ENCODE measurements at regions not wholly inside any gene's neighbourhood (a gene's known extent, or its start where the extent isn't known, plus 50 kb on each side); places are given as distances from the start of the nearest gene placed in this dataset.

- Histone ChIP-seq H3K4me3 (no peak overlapping the region), H3K27ac (ENCODE audit: low read depth) (no peak overlapping the region), H4K20me1 (replicated peaks; ENCODE audit: insufficient read depth) (no peaks in the 10 kb centered on the region), H3K4me2 (no peak overlapping the region), H3K36me3 (ENCODE audit: insufficient read depth) (no peaks in the 10 kb centered on the region), H3K9me2 (ENCODE audit: insufficient read depth) (no peaks in the 10 kb centered on the region), H3K4me1 (ENCODE audit: insufficient read depth) (no peaks in the 10 kb centered on the region), H2AFZ (no peak overlapping the region), H3K27me3 (ENCODE audit: insufficient read depth) (no peaks in the 10 kb centered on the region), H3F3A (replicated peaks; ENCODE audit: low read depth) (no peaks in the 10 kb centered on the region), H3K79me2 (replicated peaks; ENCODE audit: insufficient read depth) (no peaks in the 10 kb centered on the region)
- TF ChIP-seq REST (IDR thresholded peaks at IDR 0.05; ENCODE audit: unreplicated experiment) (no peak), ZNF114 (CRISPR knock-in tag; IDR thresholded peaks at IDR 0.05) (no peak), CREB1 (CRISPR knock-in tag; IDR thresholded peaks at IDR 0.05; ENCODE audit: low read depth) (no peak), JUNB (IDR thresholded peaks at IDR 0.05; ENCODE audit: unreplicated experiment) (no peak), ZNF331 (CRISPR knock-in tag; IDR thresholded peaks at IDR 0.05; ENCODE audit: low read depth) (no peak), EZH2 (IDR thresholded peaks at IDR 0.05; ENCODE audit: low read depth, unreplicated experiment) (no peak), ZNF462 (CRISPR knock-in tag; IDR thresholded peaks at IDR 0.05) (no peak), NANOG (IDR thresholded peaks at IDR 0.05; ENCODE audit: borderline replicate concordance) (no peak), CTCF (conservative IDR thresholded peaks at IDR 0.05; ENCODE audit: low read depth in 2 of 2) (no peak), ETS1 (IDR thresholded peaks at IDR 0.05) (no peak)
- Mint-ChIP-seq H3K27ac (no peak overlapping the region), H3K4me1 (peaks cover 2% of the 10 kb centered on the region; the same call in 2 of the 3 replicates), H3K27me3 (ENCODE audit: insufficient read depth, low read depth, poor library complexity) (peaks cover 2% of the 10 kb centered on the region), H3K4me3 (no peak overlapping the region), H3K9me3 (no peaks in the 10 kb centered on the region), H3K36me3 (ENCODE audit: low read depth) (no peaks in the 10 kb centered on the region)
- DNase-seq (ENCODE audit: low spot score) (no peak), ATAC-seq (no peak)
Measured at GRCh38 chr2:42846026-42846425, 53.6 kb upstream of the HAAO start.

All from GM23338 (cell line).